Heart left ventricle (tissue), 13 donors: ENCODE measurements at regions not wholly inside any gene's neighbourhood (a gene's known extent, or its start where the extent isn't known, plus 50 kb on each side); places are given as distances from the start of the nearest gene placed in this dataset.

Source experiments
- CTCF ChIP-seq, 12 donors: fragments of 200-600 bp; sonication (generic) in 4 of 12; IDR thresholded peaks; one replicate each; pipeline versions ENCODE4 v1.5.0 to v1.8.0; 2018 to 2022; ENCODE audit warnings: antibody characterized with exemption in 12 of 12, mild to moderate bottlenecking in 5 of 12
- POLR2A ChIP-seq, 2 donors: fragments of 450-650 bp; IDR thresholded peaks; one replicate each; pipeline ENCODE4 v1.6.1; 2017; ENCODE audit warnings: antibody characterized with exemption in 2 of 2, mild to moderate bottlenecking in 2 of 2, moderate library complexity in 2 of 2
- donor health status: ischemic (EF 13 %, LVEDD 7.1; RV severe dilation, severe dysfunction).
- donor health status: DM: no; HTN: yes; CAD: no.
- donor health status: DM: no; HTN: no; CAD: no.
- donor health status: ischemic (EF 25% LVEDD 6.9; RV normal size, moderate dysfunction).
- donor health status: ischemic (EF 25% LVEDD 5.7; RV mildly dilated, moderate dysfunction).
- donor health status: ischemic (EF 35%, LVEDD 5.7; RV mildly dilated, moderate dysfunction).
- donor health status: nonischemic (EF 11% LVEDD 7.7; RV severe dilation, severe dysfunction).
- donor health status: DM: yes; HTN: yes; CAD: no.
- donor health status: PGD.
- donor health status: ischemic (EF 29% LVEDD 5.4; RV normal size, mild dysfunction).
- donor health status: nonischemic (EF 23%, LVEDD 6.1; RV moderate dilation, normal function).

GRCh38 chr4:14403132-14403531, 599.1 kb upstream of the CPEB2 start:
- TF ChIP-seq POLR2A (IDR thresholded peaks at IDR 0.05) = no peak
- TF ChIP-seq CTCF (IDR thresholded peaks at IDR 0.05) = no peak
